NCI-H226 (cell line): ENCODE measurements at regions not wholly inside any gene's neighbourhood (a gene's known extent, or its start where the extent isn't known, plus 50 kb on each side); places are given as distances from the start of the nearest gene placed in this dataset.
"Not testable (repeated sequence)": the region's sequence is repeated elsewhere in the genome, so short reads cannot be mapped to it uniquely, and the experiment has no call there.

Experiments
- DNase-seq: peaks from one replicate; pipeline ENCODE4 v3.0.0-alpha.2; 2015

- DNase-seq: no peak
Measured at GRCh38 chr15:38614621-38615020, 50.0 kb upstream of the RASGRP1 start.

GRCh38 chr15:38617831-38618230 lies 53.2 kb upstream of the RASGRP1 start:
- no peak for DNase-seq

GRCh38 chr15:38618242-38618955 lies 53.8 kb upstream of the RASGRP1 start:
- DNase-seq: no peak

GRCh38 chr15:38620098-38620497 lies 55.5 kb upstream of the RASGRP1 start:
- no peak for DNase-seq

- DNase-seq: no peak
Measured at GRCh38 chr15:38620851-38621594, 56.4 kb upstream of the RASGRP1 start.

GRCh38 chr15:38622304-38622703 lies 57.7 kb upstream of the RASGRP1 start:
- no peak for DNase-seq

GRCh38 chr15:38622908-38623307 lies 58.3 kb upstream of the RASGRP1 start:
- DNase-seq: no peak

- DNase-seq: no peak
Measured at GRCh38 chr15:38623744-38624143, 59.1 kb upstream of the RASGRP1 start.

GRCh38 chr15:38624244-38625205 lies 59.9 kb upstream of the RASGRP1 start:
- DNase-seq: no peak

GRCh38 chr15:38625886-38626285 lies 61.3 kb upstream of the RASGRP1 start:
- DNase-seq: no peak

- DNase-seq: no peak
Measured at GRCh38 chr15:38626443-38627050, 61.9 kb upstream of the RASGRP1 start.

- DNase-seq: no peak
Measured at GRCh38 chr15:38627689-38628277, 63.2 kb upstream of the RASGRP1 start.

GRCh38 chr15:38631119-38632075 lies 66.8 kb upstream of the RASGRP1 start:
- no peak for DNase-seq

- DNase-seq: no peak
Measured at GRCh38 chr15:38635170-38635569, 70.6 kb upstream of the RASGRP1 start.

GRCh38 chr15:38636597-38636996 lies 72.0 kb upstream of the RASGRP1 start:
- DNase-seq: no peak

GRCh38 chr15:38638126-38638525 lies 73.5 kb upstream of the RASGRP1 start:
- DNase-seq: no peak

GRCh38 chr15:38638811-38639210 lies 74.2 kb upstream of the RASGRP1 start:
- DNase-seq: no peak

GRCh38 chr15:38642689-38643270 lies 78.2 kb upstream of the RASGRP1 start:
- no peak for DNase-seq

- not testable (repeated sequence) for DNase-seq
Measured at GRCh38 chr15:38644353-38644752, 79.7 kb upstream of the RASGRP1 start.

GRCh38 chr15:38646716-38647115 lies 82.1 kb upstream of the RASGRP1 start:
- no peak for DNase-seq

GRCh38 chr15:38647683-38648082 lies 83.1 kb upstream of the RASGRP1 start:
- DNase-seq: peak; percentile 7
